ENCODE measurements at regions not wholly inside any gene's neighbourhood (a gene's known extent, or its start where the extent isn't known, plus 50 kb on each side); places are given as distances from the start of the nearest gene placed in this dataset.

DNA sequence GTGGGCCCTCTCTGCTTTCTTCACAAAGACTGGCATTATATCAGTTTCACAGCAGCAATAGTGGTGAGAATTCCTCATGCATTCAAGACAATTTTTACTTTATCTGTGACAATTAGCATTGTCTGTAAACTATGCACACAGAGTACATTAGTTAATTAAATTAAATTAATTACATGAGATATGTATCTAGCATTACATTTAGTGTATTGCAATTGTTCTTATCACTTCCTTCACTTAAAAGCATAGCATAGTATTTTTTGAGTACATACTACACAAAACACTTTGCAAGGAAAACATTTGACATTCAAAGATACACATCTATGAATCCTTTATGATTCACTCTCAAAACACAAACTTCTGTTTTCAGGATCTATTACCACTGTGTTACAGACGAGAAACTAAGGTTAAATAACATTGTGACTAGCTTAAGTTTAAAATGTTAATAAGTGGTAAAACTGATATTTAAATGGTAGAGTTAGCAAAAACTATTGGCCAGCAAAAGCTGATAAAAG is 1542.6 kb downstream of the PLA2G4A start:
- TF ChIP-seq, protein P1, sequence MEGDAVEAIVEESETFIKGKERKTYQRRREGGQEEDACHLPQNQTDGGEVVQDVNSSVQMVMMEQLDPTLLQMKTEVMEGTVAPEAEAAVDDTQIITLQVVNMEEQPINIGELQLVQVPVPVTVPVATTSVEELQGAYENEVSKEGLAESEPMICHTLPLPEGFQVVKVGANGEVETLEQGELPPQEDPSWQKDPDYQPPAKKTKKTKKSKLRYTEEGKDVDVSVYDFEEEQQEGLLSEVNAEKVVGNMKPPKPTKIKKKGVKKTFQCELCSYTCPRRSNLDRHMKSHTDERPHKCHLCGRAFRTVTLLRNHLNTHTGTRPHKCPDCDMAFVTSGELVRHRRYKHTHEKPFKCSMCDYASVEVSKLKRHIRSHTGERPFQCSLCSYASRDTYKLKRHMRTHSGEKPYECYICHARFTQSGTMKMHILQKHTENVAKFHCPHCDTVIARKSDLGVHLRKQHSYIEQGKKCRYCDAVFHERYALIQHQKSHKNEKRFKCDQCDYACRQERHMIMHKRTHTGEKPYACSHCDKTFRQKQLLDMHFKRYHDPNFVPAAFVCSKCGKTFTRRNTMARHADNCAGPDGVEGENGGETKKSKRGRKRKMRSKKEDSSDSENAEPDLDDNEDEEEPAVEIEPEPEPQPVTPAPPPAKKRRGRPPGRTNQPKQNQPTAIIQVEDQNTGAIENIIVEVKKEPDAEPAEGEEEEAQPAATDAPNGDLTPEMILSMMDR (IDR thresholded peaks at IDR 0.05): no peak
- TF ChIP-seq ZFX (IDR thresholded peaks at IDR 0.05; ENCODE audit: borderline replicate concordance): no peak

Data from 22Rv1 (cell line).